ENCODE measurements at regions not wholly inside any gene's neighbourhood (a gene's known extent, or its start where the extent isn't known, plus 50 kb on each side); places are given as distances from the start of the nearest gene placed in this dataset.

- DNase-seq, result no peak
Measured at GRCh38 chrX:15191830-15192229, 78.1 kb downstream of the ASB9 start.

- DNase-seq, result no peak
Measured at GRCh38 chrX:15188039-15188438, 81.8 kb downstream of the ASB9 start.

DNA sequence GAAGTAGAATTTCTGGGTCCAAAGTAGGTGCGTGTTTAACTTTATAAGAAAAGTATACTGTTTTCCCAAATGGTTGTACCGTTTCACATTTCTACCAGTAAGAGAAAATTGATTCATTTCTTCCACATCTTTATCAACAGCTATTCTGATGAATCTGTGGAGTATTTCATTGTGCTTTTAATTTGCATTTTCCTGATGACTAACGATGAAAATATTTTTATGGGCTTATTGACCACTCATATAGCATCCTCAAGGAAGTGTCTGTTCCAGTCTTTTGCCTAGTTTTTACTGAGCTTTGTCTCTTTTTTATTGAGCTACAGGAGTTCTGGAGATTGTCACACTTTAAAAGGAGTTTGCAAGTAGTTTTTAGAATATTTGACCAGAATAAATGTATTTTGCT lies 92.6 kb downstream of the ASB9 start:
- no peak for DNase-seq

- DNase-seq, result no peak
Measured at GRCh38 chrX:15173411-15173810, 96.5 kb downstream of the ASB9 start.

DNA sequence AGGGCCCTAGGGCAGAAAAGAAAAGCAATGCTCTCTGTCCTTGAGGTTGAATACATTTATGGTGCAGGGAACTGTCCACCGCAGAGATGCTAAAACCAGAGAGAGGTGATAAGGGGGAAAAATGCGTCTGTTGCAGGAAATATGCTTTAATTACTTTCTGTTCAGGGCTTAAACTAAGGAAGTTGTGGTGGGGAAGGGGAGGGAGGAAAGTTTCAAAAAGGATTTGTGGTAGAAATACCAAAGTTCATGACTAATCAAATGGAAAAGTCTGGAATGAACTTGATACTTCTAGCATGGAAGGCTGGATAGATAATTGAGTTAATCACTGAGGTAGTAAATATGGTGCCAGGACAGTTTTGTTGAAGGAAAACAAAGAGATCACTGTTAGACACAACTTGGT lies 99.0 kb downstream of the ASB9 start:
- no peak for DNase-seq

- no peak for DNase-seq
Measured at GRCh38 chrX:15167826-15168225, 102.1 kb downstream of the ASB9 start.

GRCh38 chrX:15165832-15166231 lies 104.1 kb downstream of the ASB9 start:
- DNase-seq, result no peak

DNA sequence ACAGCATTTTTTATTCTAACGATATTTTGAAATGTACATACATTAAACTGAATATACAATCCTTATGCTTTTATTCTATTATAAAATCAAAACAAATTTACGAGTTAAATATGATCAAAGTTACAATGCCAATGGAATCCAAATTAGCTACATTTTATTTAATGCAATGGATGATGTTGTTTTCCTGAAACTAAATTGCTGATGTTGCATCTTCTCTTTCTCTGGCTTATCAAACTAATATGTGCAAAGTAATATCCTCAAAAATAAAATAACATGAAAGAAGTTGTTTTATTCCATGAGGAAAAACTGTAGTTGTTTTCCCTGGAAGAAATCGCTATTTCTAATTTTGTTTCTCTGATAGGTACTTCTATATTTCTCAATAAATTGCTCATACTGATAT lies 106.8 kb downstream of the ASB9 start:
- no peak for DNase-seq

DNA sequence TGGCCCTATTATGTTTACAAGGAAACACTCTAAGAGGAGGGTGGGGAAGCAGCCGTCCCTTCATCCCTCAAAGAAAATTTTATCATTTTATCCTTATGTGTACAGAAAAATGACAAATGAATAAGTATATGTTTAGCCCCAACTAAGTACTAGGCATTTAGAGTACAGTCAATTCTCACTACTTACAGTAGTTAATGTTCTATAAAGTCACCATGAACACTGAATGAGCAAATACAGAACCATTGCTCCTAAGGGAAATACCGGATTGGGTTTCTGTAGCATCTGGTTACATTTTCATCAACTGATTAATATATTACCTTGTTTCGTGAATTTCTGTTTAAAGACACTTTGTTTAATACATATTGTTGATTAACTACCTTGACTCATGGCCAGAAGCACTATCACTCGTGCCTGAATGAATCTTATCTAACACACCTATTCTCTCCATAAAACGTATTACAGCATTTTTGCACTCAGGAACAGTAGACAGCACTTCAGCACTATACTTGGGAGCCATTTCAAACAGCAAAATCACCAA lies 109.3 kb downstream of the ASB9 start:
- DNase-seq, result no peak

DNA sequence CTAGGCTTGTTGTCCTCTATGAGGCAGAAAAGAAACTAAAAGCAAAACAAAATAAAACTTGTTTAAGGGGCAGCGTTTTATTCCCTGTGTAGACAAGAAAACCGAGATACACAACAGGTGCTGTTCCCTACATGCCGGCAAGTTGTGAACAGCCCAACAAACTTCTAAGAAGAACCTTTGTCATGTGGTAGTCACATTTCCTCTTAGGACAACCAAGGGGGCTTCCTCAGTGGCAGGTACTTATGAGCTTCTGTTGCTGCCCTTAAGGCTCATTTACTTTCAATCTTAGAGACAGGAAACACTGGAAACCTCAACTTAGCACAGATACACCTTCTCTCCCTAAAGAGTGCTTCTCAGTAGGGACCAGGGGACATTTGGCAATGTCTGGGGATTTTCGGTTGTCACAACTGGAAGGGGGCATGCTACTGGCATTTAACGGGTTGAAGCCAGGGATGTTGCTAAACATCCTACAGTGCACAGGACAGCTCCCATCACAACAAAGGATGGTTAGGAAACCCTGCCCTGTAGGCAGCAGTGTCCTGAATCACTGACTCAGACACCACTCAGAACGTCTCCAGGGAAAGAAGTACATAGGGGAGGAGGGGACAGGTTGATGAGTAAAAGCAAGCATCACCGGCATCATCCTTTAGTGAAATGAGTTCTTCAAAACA lies 111.0 kb downstream of the ASB9 start:
- DNase-seq, result no peak

GRCh38 chrX:15158350-15158735 lies 111.5 kb downstream of the ASB9 start:
- no peak for DNase-seq

- DNase-seq, result no peak
Measured at GRCh38 chrX:15157624-15158023, 112.3 kb downstream of the ASB9 start.

- DNase-seq, result no peak
Measured at GRCh38 chrX:15151267-15152186, 118.4 kb downstream of the ASB9 start.

- DNase-seq, result no peak
Measured at GRCh38 chrX:15150586-15150985, 119.3 kb downstream of the ASB9 start.

GRCh38 chrX:15146515-15146914 lies 123.4 kb downstream of the ASB9 start:
- DNase-seq, result no peak

DNA sequence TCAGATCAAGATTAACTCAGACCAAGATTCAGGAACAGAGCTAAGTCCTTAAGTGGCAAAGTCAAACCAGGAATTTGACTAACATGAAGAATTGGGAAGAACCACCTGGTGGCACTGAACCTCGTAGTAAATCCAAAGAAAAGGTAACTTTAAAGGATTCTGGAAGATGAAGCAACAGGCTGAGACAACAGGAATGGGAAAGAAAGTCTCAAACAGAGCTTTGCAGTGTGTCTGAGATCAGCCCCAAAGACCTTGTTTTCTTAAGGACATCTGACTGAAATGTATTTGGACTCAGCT lies 126.1 kb downstream of the ASB9 start:
- no peak for DNase-seq

- DNase-seq, result peak; percentile 36
Measured at GRCh38 chrX:15143050-15143824, 126.6 kb downstream of the ASB9 start.

DNA sequence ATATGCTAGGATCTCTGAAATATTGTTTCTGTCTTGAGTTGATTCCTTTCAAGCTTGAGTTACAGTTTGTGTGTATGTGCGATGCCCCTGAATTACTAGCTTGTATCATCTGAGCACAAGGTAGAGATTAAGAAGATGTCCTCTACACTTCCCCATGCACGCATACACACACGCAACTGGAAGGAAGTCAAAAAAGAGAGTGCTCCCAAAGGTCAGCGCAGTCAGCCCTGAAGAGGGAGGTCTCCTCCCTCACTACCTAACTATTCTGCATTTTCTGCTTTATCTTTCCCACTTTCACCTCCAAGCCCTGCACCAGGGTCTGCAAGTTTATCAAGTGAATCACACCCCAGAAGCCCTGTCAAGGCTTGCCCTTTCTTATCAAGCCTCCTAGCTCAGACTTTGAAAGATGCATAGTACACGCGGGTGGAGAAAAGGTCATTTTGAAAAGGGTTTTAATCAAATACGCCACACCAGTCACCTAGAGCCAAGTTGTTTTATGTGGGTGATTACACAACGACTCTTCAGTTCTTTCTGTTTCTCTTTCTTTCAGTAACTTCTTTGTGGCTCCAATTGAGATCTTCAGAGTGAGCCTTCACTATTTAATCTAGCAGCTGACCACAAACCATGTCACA lies 127.7 kb downstream of the ASB9 start:
- DNase-seq, result no peak

GRCh38 chrX:15136795-15137194 lies 133.1 kb downstream of the ASB9 start:
- DNase-seq, result no peak

DNA sequence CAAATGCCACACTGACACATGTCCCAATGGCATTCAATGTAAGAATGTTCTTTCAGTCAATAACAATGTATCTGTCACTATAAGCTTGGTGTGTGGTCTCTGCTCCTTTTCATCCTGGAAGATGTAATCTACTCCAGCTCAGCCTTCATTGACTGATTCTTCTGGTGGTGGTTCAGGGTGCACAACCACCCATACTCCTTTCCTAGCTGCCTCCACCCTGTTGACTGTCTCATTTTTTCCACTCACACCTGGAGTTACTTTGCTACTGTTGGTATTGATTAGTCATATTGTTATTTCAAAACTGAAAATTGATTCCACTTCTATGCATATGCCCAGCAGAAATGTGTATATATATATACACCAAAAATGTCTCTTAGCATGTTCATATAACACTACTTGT lies 140.5 kb downstream of the ASB9 start:
- no peak for DNase-seq

DNA sequence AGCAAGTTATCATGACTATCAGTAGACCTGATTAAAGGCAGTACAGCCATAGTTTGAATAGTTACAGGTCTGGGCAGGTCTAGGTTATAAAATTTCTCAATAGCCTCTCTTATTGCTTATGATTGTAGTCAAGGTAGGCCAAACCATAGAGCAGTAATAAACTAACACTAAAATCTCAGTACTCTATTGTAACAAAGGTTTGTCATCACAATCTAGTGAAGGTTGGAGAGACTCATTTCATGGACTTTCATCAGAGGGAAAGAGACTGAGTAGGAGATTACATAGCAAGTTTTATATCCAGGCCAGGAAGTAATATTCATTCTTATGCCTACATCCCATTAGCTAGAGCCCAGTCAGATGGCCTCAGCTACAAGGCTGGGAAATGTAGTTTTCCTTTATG lies 141.0 kb downstream of the ASB9 start:
- no peak for DNase-seq

DNA sequence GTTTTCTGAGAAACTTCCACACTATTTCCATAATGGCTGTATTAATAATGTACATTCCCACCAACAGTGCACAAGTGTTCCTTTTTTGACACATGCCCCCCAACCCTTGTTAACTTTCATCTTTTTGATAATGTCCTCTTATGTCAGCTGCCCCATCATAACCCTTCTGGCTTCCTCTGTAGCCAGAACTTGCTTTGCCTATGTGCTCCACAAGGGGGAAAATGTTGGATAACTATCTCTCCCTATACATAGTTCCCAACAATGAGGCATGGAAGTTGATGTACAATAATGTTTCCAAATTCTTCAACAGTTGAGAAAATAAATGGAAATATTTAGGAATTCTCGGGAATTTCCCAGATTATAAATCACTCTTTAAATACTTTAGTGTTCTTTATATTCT lies 142.9 kb downstream of the ASB9 start:
- DNase-seq, result no peak

GRCh38 chrX:15116900-15117299 lies 153.0 kb downstream of the ASB9 start:
- no peak for DNase-seq

All from retina (tissue), 1 donor.